HepG2 (cell line): ENCODE measurements at regions not wholly inside any gene's neighbourhood (a gene's known extent, or its start where the extent isn't known, plus 50 kb on each side); places are given as distances from the start of the nearest gene placed in this dataset.

Experiments
- CEBPG ChIP-seq: IDR thresholded peaks from 2 replicates; pipeline ENCODE4 v1.6.1; 2016
- FOXP4 ChIP-seq: sonication (generic); formaldehyde crosslinking; IDR thresholded peaks from 2 replicates; pipeline ENCODE4 v1.4.0; 2020; ENCODE audit warnings: missing genetic modification reagents
- GPBP1L1 ChIP-seq: sonication (generic); formaldehyde crosslinking; IDR thresholded peaks from 2 replicates; pipeline ENCODE4 v1.5.0; 2020; ENCODE audit warnings: mild to moderate bottlenecking, missing genetic modification reagents
- HIC2 ChIP-seq: sonication (generic); formaldehyde crosslinking; IDR thresholded peaks from 2 replicates; pipeline ENCODE4 v1.9.0; 2022; ENCODE audit warnings: low read depth, missing genetic modification reagents
- HNRNPLL ChIP-seq: fragments of 200-400 bp; formaldehyde crosslinking; IDR thresholded peaks from 2 replicates; pipeline ENCODE4 v1.6.1; 2017; ENCODE audit warnings: mild to moderate bottlenecking, low read depth, low read length; ENCODE audit not compliant: poor library complexity, severe bottlenecking
- HOXD1 ChIP-seq: sonication (generic); formaldehyde crosslinking; IDR thresholded peaks from 2 replicates; pipeline ENCODE4 v1.5.0; 2020; ENCODE audit warnings: missing genetic modification reagents
- KLF12 ChIP-seq: sonication (generic); formaldehyde crosslinking; IDR thresholded peaks from 2 replicates; pipeline ENCODE4 v1.4.0; 2020; ENCODE audit warnings: missing genetic modification reagents, borderline replicate concordance
- KLF6 ChIP-seq: IDR thresholded peaks from 2 replicates; pipeline ENCODE4 v1.8.0; 2016; ENCODE audit warnings: missing biosample characterization, missing genetic modification reagents
- MXD3 ChIP-seq: IDR thresholded peaks from 2 replicates; pipeline ENCODE4 v1.6.1; 2016; ENCODE audit warnings: mild to moderate bottlenecking, missing biosample characterization, missing genetic modification reagents
- PHF20 ChIP-seq: sonication (generic); formaldehyde crosslinking; IDR thresholded peaks from 2 replicates; pipeline ENCODE4 v1.5.0; 2020; ENCODE audit warnings: mild to moderate bottlenecking, missing genetic modification reagents
- RAD21 ChIP-seq: fragments of 450-650 bp; formaldehyde crosslinking; IDR thresholded peaks from 2 replicates; pipeline ENCODE4 v1.5.0; 2020; ENCODE audit warnings: mild to moderate bottlenecking
- RBAK ChIP-seq: sonication (generic); formaldehyde crosslinking; IDR thresholded peaks from 2 replicates; pipeline ENCODE4 v1.5.1; 2020; ENCODE audit warnings: mild to moderate bottlenecking, missing genetic modification reagents
- ZBTB26 ChIP-seq: IDR thresholded peaks from 2 replicates; pipeline ENCODE4 v1.6.1; 2016; ENCODE audit warnings: missing compliant biosample characterization, missing genetic modification reagents, borderline replicate concordance
- ZBTB7B ChIP-seq: sonication (generic); formaldehyde crosslinking; IDR thresholded peaks from 2 replicates; pipeline ENCODE4 v1.4.0; 2020; ENCODE audit warnings: missing genetic modification reagents
- ZNF567 ChIP-seq: sonication (generic); formaldehyde crosslinking; IDR thresholded peaks from 2 replicates; pipeline ENCODE4 v1.8.1; 2023; ENCODE audit warnings: mild to moderate bottlenecking, missing genetic modification reagents, borderline replicate concordance
- ZNF709 ChIP-seq: sonication (generic); formaldehyde crosslinking; IDR thresholded peaks from 2 replicates; pipeline ENCODE4 v1.5.0; 2020; ENCODE audit warnings: mild to moderate bottlenecking, missing genetic modification reagents
- ZNF776 ChIP-seq: sonication (generic); formaldehyde crosslinking; IDR thresholded peaks from 2 replicates; pipeline ENCODE4 v1.4.0; 2020; ENCODE audit warnings: mild to moderate bottlenecking, missing genetic modification reagents
- ZNF782 ChIP-seq: sonication (generic); formaldehyde crosslinking; IDR thresholded peaks from 2 replicates; pipeline ENCODE4 v1.4.0; 2020; ENCODE audit warnings: missing genetic modification reagents, mild to moderate bottlenecking, borderline replicate concordance
- TF ChIP-seq, protein P1 (sequence below): sonication (generic); formaldehyde crosslinking; IDR thresholded peaks from 2 replicates; pipeline ENCODE4 v1.5.0; 2020; ENCODE audit warnings: missing genetic modification reagents
- TF ChIP-seq, protein P2 (sequence below): sonication (generic); formaldehyde crosslinking; IDR thresholded peaks from 2 replicates; pipeline ENCODE4 v1.4.0; 2020; ENCODE audit warnings: missing genetic modification reagents, borderline replicate concordance

- TF ChIP-seq, protein P1, sequence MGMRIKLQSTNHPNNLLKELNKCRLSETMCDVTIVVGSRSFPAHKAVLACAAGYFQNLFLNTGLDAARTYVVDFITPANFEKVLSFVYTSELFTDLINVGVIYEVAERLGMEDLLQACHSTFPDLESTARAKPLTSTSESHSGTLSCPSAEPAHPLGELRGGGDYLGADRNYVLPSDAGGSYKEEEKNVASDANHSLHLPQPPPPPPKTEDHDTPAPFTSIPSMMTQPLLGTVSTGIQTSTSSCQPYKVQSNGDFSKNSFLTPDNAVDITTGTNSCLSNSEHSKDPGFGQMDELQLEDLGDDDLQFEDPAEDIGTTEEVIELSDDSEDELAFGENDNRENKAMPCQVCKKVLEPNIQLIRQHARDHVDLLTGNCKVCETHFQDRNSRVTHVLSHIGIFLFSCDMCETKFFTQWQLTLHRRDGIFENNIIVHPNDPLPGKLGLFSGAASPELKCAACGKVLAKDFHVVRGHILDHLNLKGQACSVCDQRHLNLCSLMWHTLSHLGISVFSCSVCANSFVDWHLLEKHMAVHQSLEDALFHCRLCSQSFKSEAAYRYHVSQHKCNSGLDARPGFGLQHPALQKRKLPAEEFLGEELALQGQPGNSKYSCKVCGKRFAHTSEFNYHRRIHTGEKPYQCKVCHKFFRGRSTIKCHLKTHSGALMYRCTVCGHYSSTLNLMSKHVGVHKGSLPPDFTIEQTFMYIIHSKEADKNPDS (CRISPR knock-in tag): no peak
- TF ChIP-seq ZNF776: no peak
- TF ChIP-seq HIC2: peak; percentile 94
- no peak for TF ChIP-seq ZNF567 (CRISPR knock-in tag)
- no peak for TF ChIP-seq RAD21 (CRISPR knock-in tag)
- TF ChIP-seq ZBTB7B (CRISPR knock-in tag): 0 out of 2 replicates have a peak, but pooled peaks have one; percentile 27
- TF ChIP-seq GPBP1L1 (CRISPR knock-in tag): no peak
- no peak for TF ChIP-seq PHF20 (CRISPR knock-in tag)
- TF ChIP-seq KLF6 (CRISPR knock-in tag): no peak
- TF ChIP-seq, protein P2, sequence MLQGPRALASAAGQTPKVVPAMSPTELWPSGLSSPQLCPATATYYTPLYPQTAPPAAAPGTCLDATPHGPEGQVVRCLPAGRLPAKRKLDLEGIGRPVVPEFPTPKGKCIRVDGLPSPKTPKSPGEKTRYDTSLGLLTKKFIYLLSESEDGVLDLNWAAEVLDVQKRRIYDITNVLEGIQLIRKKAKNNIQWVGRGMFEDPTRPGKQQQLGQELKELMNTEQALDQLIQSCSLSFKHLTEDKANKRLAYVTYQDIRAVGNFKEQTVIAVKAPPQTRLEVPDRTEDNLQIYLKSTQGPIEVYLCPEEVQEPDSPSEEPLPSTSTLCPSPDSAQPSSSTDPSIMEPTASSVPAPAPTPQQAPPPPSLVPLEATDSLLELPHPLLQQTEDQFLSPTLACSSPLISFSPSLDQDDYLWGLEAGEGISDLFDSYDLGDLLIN (CRISPR knock-in tag): 0 out of 2 replicates have a peak, but pooled peaks have one; percentile 53
- no peak for TF ChIP-seq ZBTB26 (CRISPR knock-in tag)
- TF ChIP-seq ZNF782 (CRISPR knock-in tag): no peak
- no peak for TF ChIP-seq ZNF709 (CRISPR knock-in tag)
- TF ChIP-seq KLF12: no peak
- no peak for TF ChIP-seq MXD3
- no peak for TF ChIP-seq CEBPG (CRISPR knock-in tag)
- 0 out of 2 replicates have a peak, but pooled peaks have one; percentile 34 for TF ChIP-seq HOXD1
- no peak for TF ChIP-seq RBAK (CRISPR knock-in tag)
- TF ChIP-seq FOXP4: no peak
- TF ChIP-seq HNRNPLL: peak; percentile 33
These were observed 153.0 kb downstream of the CEBPB start (continued) for GRCh38 chr20:50343490-50344179.
